ENCODE measurements at regions not wholly inside any gene's neighbourhood (a gene's known extent, or its start where the extent isn't known, plus 50 kb on each side); places are given as distances from the start of the nearest gene placed in this dataset.

GRCh38 chr13:110775576-110775975, 62.1 kb downstream of the ING1 start:
- DNase-seq (ENCODE audit: low read depth in 2 of 2), result no peak
- Histone ChIP-seq H3K27me3 (ENCODE audit: control insufficient read depth, insufficient read depth, low read length) (no peaks in the 10 kb centered on the region), H3K9ac (ENCODE audit: insufficient read depth, low read length) (no peak overlapping the region), H3K79me2 (ENCODE audit: control insufficient read depth, insufficient read depth, low read length) (no peaks in the 10 kb centered on the region), H3K4me3 (replicated peaks in 1 of 4; ENCODE audit: control extremely low read depth in 1 of 4, insufficient read depth in 1 of 4, low read depth in 3 of 4, low read length in 4 of 4) (no peak overlapping the region), H3K9me3 (ENCODE audit: control insufficient read depth, insufficient read depth, low read depth, low read length) (no peaks in the 10 kb centered on the region), H3K4me1 (ENCODE audit: control insufficient read depth, extremely low read depth, insufficient read depth, low read length) (no peaks in the 10 kb centered on the region), H4K20me1 (ENCODE audit: control insufficient read depth, extremely low read depth, insufficient read depth, low read length) (no peaks in the 10 kb centered on the region), H3K36me3 (ENCODE audit: control insufficient read depth, insufficient read depth, low read length) (no peaks in the 10 kb centered on the region), H3K27ac (ENCODE audit: insufficient read depth, low read length) (no peak overlapping the region), H3K4me2 (ENCODE audit: extremely low read depth, insufficient read depth, low read length) (no peak overlapping the region), H2AFZ (ENCODE audit: low read length) (no peak overlapping the region)
- TF ChIP-seq EZH2 (IDR thresholded peaks at IDR 0.05; ENCODE audit: low read length, missing control alignments) (no peak), CTCF (conservative IDR thresholded peaks at IDR 0.05 in 1 of 2, IDR thresholded peaks at IDR 0.05 in 1 of 2; ENCODE audit: low read depth in 1 of 2, low read length in 2 of 2) (no peak)

DNA sequence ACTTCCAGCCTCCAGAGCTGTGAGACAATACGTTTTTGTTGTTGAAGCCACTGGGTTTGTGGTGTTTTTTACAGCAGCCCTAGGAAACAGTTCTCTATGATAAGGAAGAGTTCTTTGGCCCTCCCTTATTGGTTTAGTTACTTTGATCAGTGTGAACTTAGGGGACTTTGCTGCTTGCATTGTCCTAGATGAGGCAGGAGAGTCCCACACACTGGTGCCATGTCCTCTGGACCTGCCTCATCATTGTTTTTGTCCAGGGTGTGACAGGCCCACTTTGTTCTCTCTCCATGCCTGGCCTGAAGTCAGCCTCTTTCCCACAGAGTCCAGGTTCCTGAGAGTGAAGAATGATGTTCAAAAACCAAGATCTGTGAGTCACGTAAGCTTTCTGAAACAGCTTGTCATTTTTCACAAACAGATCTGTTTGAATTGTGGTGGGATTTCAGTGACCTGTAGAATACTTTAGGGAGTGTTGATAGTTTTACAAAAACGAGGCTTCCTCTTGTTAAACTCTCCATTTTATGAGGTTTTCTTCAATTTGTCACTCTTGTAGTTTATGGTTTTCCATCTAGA, 63.8 kb downstream of the ING1 start:
- Histone ChIP-seq H3K4me1 (ENCODE audit: control insufficient read depth, extremely low read depth, insufficient read depth, low read length) (no peaks in the 10 kb centered on the region), H3K9me3 (ENCODE audit: control insufficient read depth, insufficient read depth, low read depth, low read length) (no peaks in the 10 kb centered on the region), H3K27me3 (ENCODE audit: control insufficient read depth, insufficient read depth, low read length) (no peaks in the 10 kb centered on the region), H2AFZ (ENCODE audit: low read length) (no peak overlapping the region), H3K36me3 (ENCODE audit: control insufficient read depth, insufficient read depth, low read length) (no peaks in the 10 kb centered on the region), H3K9ac (ENCODE audit: insufficient read depth, low read length) (no peak overlapping the region), H3K79me2 (ENCODE audit: control insufficient read depth, insufficient read depth, low read length) (no peaks in the 10 kb centered on the region), H3K4me3 (replicated peaks in 1 of 4; ENCODE audit: control extremely low read depth in 1 of 4, insufficient read depth in 1 of 4, low read depth in 3 of 4, low read length in 4 of 4) (no peak overlapping the region), H3K4me2 (ENCODE audit: extremely low read depth, insufficient read depth, low read length) (no peak overlapping the region), H4K20me1 (ENCODE audit: control insufficient read depth, extremely low read depth, insufficient read depth, low read length) (no peaks in the 10 kb centered on the region), H3K27ac (ENCODE audit: insufficient read depth, low read length) (no peak overlapping the region)
- peak; percentile 9 to 11 for DNase-seq (ENCODE audit: low read depth in 2 of 2)
- no peak for TF ChIP-seq CTCF (conservative IDR thresholded peaks at IDR 0.05 in 1 of 2, IDR thresholded peaks at IDR 0.05 in 1 of 2; ENCODE audit: low read depth in 1 of 2, low read length in 2 of 2)
- TF ChIP-seq EZH2 (IDR thresholded peaks at IDR 0.05; ENCODE audit: low read length, missing control alignments), result no peak

DNA sequence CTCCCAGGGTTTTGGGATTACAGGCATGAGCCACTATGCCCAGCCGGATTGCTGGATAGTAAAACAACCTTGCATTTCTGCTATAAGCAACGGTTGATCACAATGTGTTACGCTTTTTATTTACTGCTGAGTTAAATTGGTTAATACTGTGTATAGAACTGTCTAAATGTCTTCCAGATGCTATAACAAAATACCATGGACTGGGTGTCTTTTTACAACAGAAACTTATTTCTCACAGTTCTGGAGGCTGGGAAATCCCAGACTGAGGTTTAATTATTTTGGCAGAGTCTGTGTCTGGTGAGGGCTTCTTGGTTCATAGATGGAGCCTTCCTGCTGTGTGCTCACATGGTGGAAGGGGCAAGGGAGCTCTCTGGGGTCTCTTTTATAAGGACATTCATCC, 65.5 kb downstream of the ING1 start:
- no peaks in the 10 kb centered on the region for H4K20me1 ChIP-seq (ENCODE audit: control insufficient read depth, extremely low read depth, insufficient read depth, low read length)
- no peaks in the 10 kb centered on the region for H3K79me2 ChIP-seq (ENCODE audit: control insufficient read depth, insufficient read depth, low read length)
- no peak overlapping the region for H3K4me2 ChIP-seq (ENCODE audit: extremely low read depth, insufficient read depth, low read length)
- no peak overlapping the region for H3K4me3 ChIP-seq (replicated peaks in 1 of 4; ENCODE audit: control extremely low read depth in 1 of 4, insufficient read depth in 1 of 4, low read depth in 3 of 4, low read length in 4 of 4)
- no peak overlapping the region for H3K9ac ChIP-seq (ENCODE audit: insufficient read depth, low read length)
- no peak for DNase-seq (ENCODE audit: low read depth in 2 of 2)
- no peaks in the 10 kb centered on the region for H3K4me1 ChIP-seq (ENCODE audit: control insufficient read depth, extremely low read depth, insufficient read depth, low read length)
- no peak overlapping the region for H2AFZ ChIP-seq (ENCODE audit: low read length)
- no peaks in the 10 kb centered on the region for H3K36me3 ChIP-seq (ENCODE audit: control insufficient read depth, insufficient read depth, low read length)
- no peaks in the 10 kb centered on the region for H3K27me3 ChIP-seq (ENCODE audit: control insufficient read depth, insufficient read depth, low read length)
- TF ChIP-seq CTCF (conservative IDR thresholded peaks at IDR 0.05 in 1 of 2, IDR thresholded peaks at IDR 0.05 in 1 of 2; ENCODE audit: low read depth in 1 of 2, low read length in 2 of 2) (no peak), EZH2 (IDR thresholded peaks at IDR 0.05; ENCODE audit: low read length, missing control alignments) (no peak)
- no peak overlapping the region for H3K27ac ChIP-seq (ENCODE audit: insufficient read depth, low read length)
- no peaks in the 10 kb centered on the region for H3K9me3 ChIP-seq (ENCODE audit: control insufficient read depth, insufficient read depth, low read depth, low read length)

Data from fibroblast of lung (primary cell).